ENCODE measurements at regions not wholly inside any gene's neighbourhood (a gene's known extent, or its start where the extent isn't known, plus 50 kb on each side); places are given as distances from the start of the nearest gene placed in this dataset.

DNA sequence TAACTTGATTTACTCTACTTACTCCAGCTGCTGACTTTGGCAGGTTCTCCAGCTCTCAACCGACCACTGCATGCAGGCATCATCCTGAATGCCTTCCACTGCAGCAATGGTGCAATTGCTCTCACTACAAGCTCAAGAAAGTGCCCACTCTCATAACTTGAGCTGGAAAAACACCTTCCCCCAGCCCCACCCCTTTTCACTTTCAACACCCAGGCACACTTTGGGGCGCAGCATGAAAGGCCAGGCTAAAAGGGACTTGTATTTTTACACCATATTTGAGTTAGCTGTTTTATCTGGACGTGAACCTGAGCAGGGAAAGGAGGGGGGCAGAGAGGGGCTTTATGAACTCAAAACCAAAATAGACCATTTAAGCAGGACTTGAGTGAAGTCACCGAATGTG, 274.5 kb downstream of the RAB28 start:
- Histone ChIP-seq H2AFZ (replicated peaks; ENCODE audit: low read length, poor library complexity) (no peak overlapping the region), H3K56ac (ENCODE audit: extremely low read depth, insufficient read depth, low read length) (no peak overlapping the region), H3K27ac (ENCODE audit: insufficient read depth, low read length) (no peak overlapping the region), H4K91ac (ENCODE audit: insufficient read depth, low read depth, low read length) (no peak overlapping the region), H3K27me3 (ENCODE audit: control insufficient read depth, insufficient read depth, low read length) (no peaks in the 10 kb centered on the region), H2AK5ac (ENCODE audit: low read depth, low read length) (no peak overlapping the region), H3K79me1 (ENCODE audit: low read depth in 1 of 2, low read length in 2 of 2) (no peaks in the 10 kb centered on the region), H3K9me3 (ENCODE audit: control insufficient read depth, insufficient read depth, low read length) (peaks cover 14% of the 10 kb centered on the region), H3K4me2 (ENCODE audit: low read depth, low read length) (no peak overlapping the region), H3K4ac (ENCODE audit: low read depth, low read length) (no peak overlapping the region), H3K18ac (ENCODE audit: low read depth, low read length) (no peak overlapping the region), H2BK5ac (ENCODE audit: low read depth, low read length, poor library complexity, severe bottlenecking) (no peak overlapping the region), H3K9me1 (ENCODE audit: insufficient read depth, low read length) (no peaks in the 10 kb centered on the region), H3K4me3 (ENCODE audit: insufficient read depth, low read depth, low read length) (no peak overlapping the region), H3K4me1 (ENCODE audit: control insufficient read depth, insufficient read depth, low read length) (no peaks in the 10 kb centered on the region), H3K14ac (replicated peaks; ENCODE audit: low read depth, low read length) (no peak overlapping the region), H2AK9ac (replicated peaks; ENCODE audit: low read depth, low read length, poor library complexity) (no peak overlapping the region), H3K9ac (ENCODE audit: low read depth, low read length) (no peak overlapping the region), H4K8ac (ENCODE audit: low read depth in 2 of 2, low read length in 2 of 2) (no peak overlapping the region), H2BK15ac (ENCODE audit: low read depth, low read length) (no peak overlapping the region), H2BK20ac (ENCODE audit: low read depth, low read length) (no peak overlapping the region), H3K23ac (ENCODE audit: low read depth, low read length) (no peak overlapping the region), H4K5ac (ENCODE audit: low read depth, low read length) (no peak overlapping the region), H3K36me3 (ENCODE audit: control insufficient read depth, insufficient read depth, low read length) (no peaks in the 10 kb centered on the region), H4K20me1 (ENCODE audit: insufficient read depth, low read length) (no peaks in the 10 kb centered on the region), H2BK120ac (ENCODE audit: low read depth, low read length) (no peak overlapping the region)
- no TSS peak for BruUV-seq (replicated peaks)
- POLR2A ChIA-PET (ENCODE audit: unreplicated experiment): no interaction called here
- no peak for ATAC-seq (ENCODE audit: low read depth)
- in situ Hi-C loops (cut with MboI; ENCODE audit: low sequenced_read_pairs): no loop called here
- DNase-seq: no peak
- dilution Hi-C loops (cut with HindIII; ENCODE audit: low sequenced_read_pairs, unreplicated experiment): no loop called here
- TF ChIP-seq MXI1 (IDR thresholded peaks at IDR 0.05; ENCODE audit: borderline replicate concordance, low read depth, low read length): no peak
- TF ChIP-seq, protein P1, sequence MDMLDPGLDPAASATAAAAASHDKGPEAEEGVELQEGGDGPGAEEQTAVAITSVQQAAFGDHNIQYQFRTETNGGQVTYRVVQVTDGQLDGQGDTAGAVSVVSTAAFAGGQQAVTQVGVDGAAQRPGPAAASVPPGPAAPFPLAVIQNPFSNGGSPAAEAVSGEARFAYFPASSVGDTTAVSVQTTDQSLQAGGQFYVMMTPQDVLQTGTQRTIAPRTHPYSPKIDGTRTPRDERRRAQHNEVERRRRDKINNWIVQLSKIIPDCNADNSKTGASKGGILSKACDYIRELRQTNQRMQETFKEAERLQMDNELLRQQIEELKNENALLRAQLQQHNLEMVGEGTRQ (IDR thresholded peaks at IDR 0.05; ENCODE audit: low read depth, low read length): no peak
- intact Hi-C loops (cut with micrococcal nuclease): no loop called here
- WGBS, 2 experiments (ENCODE audit: extremely low coverage in 2 of 2, insufficient read length in 1 of 2): no CpG with 5 or more reads among the region's 4 CpGs
- CTCF ChIA-PET: no interaction called here
